SK-N-SH (cell line): ENCODE measurements at regions not wholly inside any gene's neighbourhood (a gene's known extent, or its start where the extent isn't known, plus 50 kb on each side); places are given as distances from the start of the nearest gene placed in this dataset.

Experiments used
- CTCF ChIA-PET: fragments of 300-600, 350-600 bp; formaldehyde crosslinking; extraction: SDS; loops from one replicate; lab custom pipeline; 2021; lab: Yijun Ruan, JAX
- POLR2A ChIA-PET: fragments of 350-600 bp; sonication (Branson Sonifier 250); formaldehyde crosslinking; extraction: SDS; loops from one replicate; lab custom pipeline; 2020; ENCODE audit warnings: antibody characterized with exemption, inconsistent platforms; lab: Yijun Ruan, JAX
- DNase-seq: peaks from one replicate; pipeline ENCODE4 v3.0.0; 2012
- H2AFZ ChIP-seq: fragments of 200-600 bp; sonication (generic); 2 replicates; pipeline ENCODE4 v1.8.1; 2016; ENCODE audit warnings: antibody characterized with exemption, mild to moderate bottlenecking, low read depth
- H3F3A ChIP-seq: fragments of 200-600 bp; sonication (generic); replicated peaks from 2 replicates; pipeline ENCODE3; 2016; ENCODE audit warnings: antibody characterized with exemption, mild to moderate bottlenecking; ENCODE audit not compliant: insufficient read depth
- H3K27ac ChIP-seq, 2 experiments: fragments of 200-500 bp in 1 of 2; fragments of 200-600 bp in 1 of 2; sonication (Bioruptor generic) in 1 of 2; sonication (generic), shearing (Covaris generic) in 1 of 2; 2 replicates each; pipeline versions ENCODE4 v1.5.1 to v1.6.1; 2014 to 2016; ENCODE audit warnings: low read depth in 2 of 2, inconsistent platforms in 1 of 2, low read length in 1 of 2, mild to moderate bottlenecking in 1 of 2, mixed read lengths in 1 of 2
- H3K27me3 ChIP-seq: fragments of 200-600 bp; sonication (generic), shearing (Covaris generic); 2 replicates; pipeline ENCODE4 v1.6.1; 2016; ENCODE audit warnings: mixed run types; ENCODE audit not compliant: insufficient read depth
- H3K36me3 ChIP-seq, 2 experiments: fragments of 200-500 bp in 1 of 2; fragments of 200-600 bp in 1 of 2; sonication (Bioruptor generic) in 1 of 2; sonication (generic) in 1 of 2; replicated peaks in 1 of 2; 2 replicates each; pipeline versions ENCODE3 to v1.5.1; 2014 to 2016; ENCODE audit warnings: low read length in 1 of 2, mild to moderate bottlenecking in 1 of 2; ENCODE audit not compliant: insufficient read depth in 2 of 2, control insufficient read depth in 1 of 2
- H3K4me1 ChIP-seq, 2 experiments: fragments of 200-500 bp in 1 of 2; fragments of 200-600 bp in 1 of 2; sonication (Bioruptor generic) in 1 of 2; sonication (generic), shearing (Covaris generic) in 1 of 2; 2 replicates each; pipeline versions ENCODE4 v1.5.1 to v1.6.1; 2014 to 2016; ENCODE audit warnings: low read depth in 1 of 2, low read length in 1 of 2, mixed run types in 1 of 2; ENCODE audit not compliant: insufficient read depth in 2 of 2, control insufficient read depth in 1 of 2
- H3K4me2 ChIP-seq: fragments of 200-600 bp; sonication (generic), shearing (Covaris generic); 2 replicates; pipeline ENCODE4 v1.6.1; 2017; ENCODE audit warnings: mixed run types
- H3K4me3 ChIP-seq, 2 experiments: fragments of 200-500 bp in 1 of 2; fragments of 200-600 bp in 1 of 2; sonication (Bioruptor generic) in 1 of 2; sonication (generic), shearing (Covaris generic) in 1 of 2; 2 replicates each; pipeline versions ENCODE4 v1.5.1 to v1.8.1; 2014 to 2016; ENCODE audit warnings: low read depth in 2 of 2, inconsistent platforms in 1 of 2, low read length in 1 of 2, mild to moderate bottlenecking in 1 of 2, mixed read lengths in 1 of 2, moderate library complexity in 1 of 2
- H3K79me2 ChIP-seq: fragments of 200-600 bp; sonication (generic); 2 replicates; pipeline ENCODE4 v1.8.1; 2017; ENCODE audit warnings: mild to moderate bottlenecking; ENCODE audit not compliant: insufficient read depth
- H3K9ac ChIP-seq: fragments of 200-600 bp; sonication (generic); 2 replicates; pipeline ENCODE4 v1.6.1; 2017; ENCODE audit warnings: mixed run types
- H3K9me2 ChIP-seq: fragments of 200-600 bp; sonication (generic); 2 replicates; pipeline ENCODE4 v1.6.1; 2017; ENCODE audit warnings: mixed run types
- H3K9me3 ChIP-seq: fragments of 200-600 bp; sonication (generic); 2 replicates; pipeline ENCODE4 v1.6.1; 2017; ENCODE audit warnings: mixed run types, mild to moderate bottlenecking, moderate library complexity
- H4K20me1 ChIP-seq: fragments of 200-600 bp; sonication (generic); 2 replicates; pipeline ENCODE4 v1.6.1; 2017; ENCODE audit warnings: mild to moderate bottlenecking, mixed run types; ENCODE audit not compliant: insufficient read depth
- CHD2 ChIP-seq: fragments of 150-350 bp; IDR thresholded peaks from 2 replicates; pipeline ENCODE4 v1.6.1; 2018; ENCODE audit warnings: low read length; ENCODE audit not compliant: partially characterized antibody
- ELF1 ChIP-seq: IDR thresholded peaks from 2 replicates; pipeline ENCODE4 v1.4.0; 2012
- EP300 ChIP-seq, 2 experiments: IDR thresholded peaks; 2 replicates each; pipeline versions ENCODE4 v1.4.0 to v1.6.1; 2012; ENCODE audit warnings: borderline replicate concordance in 1 of 2, low read depth in 1 of 2, low read length in 1 of 2
- FOSL2 ChIP-seq: IDR thresholded peaks from 2 replicates; pipeline ENCODE4 v1.4.0; 2012; ENCODE audit warnings: low read depth, mild to moderate bottlenecking, moderate library complexity, borderline replicate concordance
- GABPA ChIP-seq: IDR thresholded peaks from 2 replicates; pipeline ENCODE4 v1.4.0; 2012; ENCODE audit warnings: low read depth, mild to moderate bottlenecking
- GATA2 ChIP-seq: sonication (generic); formaldehyde crosslinking; IDR thresholded peaks from 2 replicates; pipeline ENCODE4 v1.5.0; 2020; ENCODE audit warnings: mild to moderate bottlenecking, missing genetic modification reagents
- JUND ChIP-seq: IDR thresholded peaks from 2 replicates; pipeline ENCODE4 v1.4.0; 2012
- MXI1 ChIP-seq: IDR thresholded peaks from 2 replicates; pipeline ENCODE4 v1.6.1; 2012; ENCODE audit warnings: mild to moderate bottlenecking, low read depth, low read length, improper control_type of control experiment
- NFIC ChIP-seq: IDR thresholded peaks from 2 replicates; pipeline ENCODE4 v1.4.0; 2012; ENCODE audit warnings: borderline replicate concordance
- RAD21 ChIP-seq: IDR thresholded peaks from 2 replicates; pipeline ENCODE4 v1.6.1; 2012; ENCODE audit warnings: mild to moderate bottlenecking, low read length
- RFX5 ChIP-seq: IDR thresholded peaks from 2 replicates; pipeline ENCODE4 v1.6.1; 2012; ENCODE audit warnings: mild to moderate bottlenecking, improper control_type of control experiment, low read length
- TAF1 ChIP-seq: IDR thresholded peaks from 2 replicates; pipeline ENCODE4 v1.6.1; 2012; ENCODE audit warnings: low read depth, mild to moderate bottlenecking, low read length, moderate library complexity, borderline replicate concordance
- TCF12 ChIP-seq: IDR thresholded peaks from 2 replicates; pipeline ENCODE4 v1.4.0; 2012
- TEAD4 ChIP-seq: IDR thresholded peaks from 2 replicates; pipeline ENCODE4 v1.4.0; 2012; ENCODE audit warnings: mild to moderate bottlenecking, borderline replicate concordance; ENCODE audit not compliant: insufficient read depth
- WGBS: methylation state at CpG from one replicate; pipeline ENCODE4 v1.1.6; 2017; ENCODE audit warnings: low lambda C conversion rate; 5-methylcytosine and 5-hydroxymethylcytosine counted together
- TF ChIP-seq, protein P1 (sequence below): fragments of 200-600 bp; sonication (generic); IDR thresholded peaks from 2 replicates; pipeline ENCODE4 v1.6.1; 2017; ENCODE audit warnings: antibody characterized with exemption, mild to moderate bottlenecking, moderate library complexity
- TF ChIP-seq, protein P2 (sequence below): IDR thresholded peaks from 2 replicates; pipeline ENCODE4; 2012
- TF ChIP-seq, protein P3 (sequence below): IDR thresholded peaks from 2 replicates; pipeline ENCODE4 v1.4.0; 2012; ENCODE audit warnings: low read depth
- TF ChIP-seq, protein P4 (sequence below): IDR thresholded peaks from 2 replicates; pipeline ENCODE4 v1.4.0; 2012; ENCODE audit warnings: low read depth, borderline replicate concordance
- TF ChIP-seq, protein P5 (sequence below): fragments of 150-350 bp; IDR thresholded peaks from 2 replicates; pipeline ENCODE4 v1.6.1; 2016; ENCODE audit warnings: mild to moderate bottlenecking, low read depth, low read length

DNA sequence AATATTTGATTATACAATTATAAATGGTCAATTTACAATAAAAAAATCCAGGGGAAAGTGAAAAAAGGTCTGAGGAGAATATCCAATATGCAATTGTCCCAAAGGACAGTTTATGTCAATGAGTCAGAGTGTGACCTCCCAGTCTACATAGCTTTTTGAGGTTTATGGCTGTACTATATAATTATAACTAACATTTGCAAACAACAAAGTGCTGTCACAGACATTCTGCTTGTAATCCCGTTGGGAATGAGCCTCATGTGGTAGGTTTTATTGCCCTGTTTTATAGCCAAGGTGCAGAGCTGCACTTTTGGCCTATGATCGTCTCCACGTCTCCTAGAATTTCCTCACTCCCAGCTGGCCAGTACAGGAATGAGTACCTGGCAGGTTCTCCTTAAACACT is 103.8 kb downstream of the ADSS2 start:
- Histone ChIP-seq H4K20me1 (no peaks in the 10 kb centered on the region), H3F3A (peaks cover 24% of the 10 kb centered on the region), H3K27me3 (no peaks in the 10 kb centered on the region), H3K4me3 (no peak overlapping the region), H3K9me3 (no peaks in the 10 kb centered on the region), H2AFZ (no peak overlapping the region), H3K79me2 (no peaks in the 10 kb centered on the region), H3K27ac (peak overlapping the region in 1 of 2 experiments; percentile 100; a peak in 2 of 4 replicates), H3K9ac (no peak overlapping the region), H3K4me1 (peaks cover 2 to 18% of the 10 kb centered on the region in 2 experiments; a peak in 3 of 4 replicates), H3K36me3 (no peaks in the 10 kb centered on the region), H3K4me2 (no peak overlapping the region), H3K9me2 (no peaks in the 10 kb centered on the region)
- POLR2A ChIA-PET, result no interaction called here
- DNase-seq, result no peak
- CTCF ChIA-PET, result no interaction called here
- TF ChIP-seq EP300 (IDR thresholded peaks at IDR 0.05; ENCODE audit: borderline replicate concordance in 1 of 2, low read depth in 1 of 2, low read length in 1 of 2), result no peak
- WGBS, result 63% methylated on average over 3 of the region's 3 CpGs

DNA sequence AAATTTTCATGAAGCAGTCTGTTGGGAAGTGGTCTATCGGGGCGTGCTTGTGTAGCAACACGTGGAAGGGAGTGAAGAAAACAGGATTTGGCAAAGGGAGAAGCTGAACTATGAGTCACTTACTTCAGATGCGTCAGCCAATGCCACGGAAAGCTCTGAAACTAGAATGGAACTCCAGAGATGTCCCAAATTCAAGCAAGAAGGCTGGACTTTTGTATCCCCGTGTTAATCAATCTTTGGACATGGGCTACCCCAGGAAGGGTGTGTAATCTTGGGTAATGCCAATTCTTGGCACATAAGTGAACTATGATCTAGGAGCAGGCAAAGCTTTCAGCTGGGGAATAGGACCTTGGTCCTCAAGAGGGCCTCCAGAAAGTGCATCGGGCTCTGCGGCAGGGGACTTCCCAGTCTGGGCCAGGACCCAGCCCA is 102.6 kb downstream of the ADSS2 start:
- Histone ChIP-seq H3K9me2 (no peaks in the 10 kb centered on the region), H3K4me3 (peak overlapping the region in 1 of 2 experiments; percentile 34; a peak in 1 of 4 replicates), H3K79me2 (no peaks in the 10 kb centered on the region), H3K36me3 (no peaks in the 10 kb centered on the region), H3K27me3 (no peaks in the 10 kb centered on the region), H3K9ac (peak overlapping the region; percentile 65; the same call in 1 of the 2 replicates), H4K20me1 (no peaks in the 10 kb centered on the region), H3K9me3 (no peaks in the 10 kb centered on the region), H3F3A (peaks cover 32% of the 10 kb centered on the region), H3K4me1 (peaks cover 2 to 28% of the 10 kb centered on the region in 2 experiments; a peak in 3 of 4 replicates), H3K27ac (peak overlapping the region; percentile 89 to 100; a peak in 3 of 4 replicates), H2AFZ (peak overlapping the region; percentile 28; the same call in 1 of the 2 replicates), H3K4me2 (peak overlapping the region; percentile 77)
- CTCF ChIA-PET, result no interaction called here
- DNase-seq, result no peak
- POLR2A ChIA-PET, result no interaction called here
- TF ChIP-seq, protein P1, sequence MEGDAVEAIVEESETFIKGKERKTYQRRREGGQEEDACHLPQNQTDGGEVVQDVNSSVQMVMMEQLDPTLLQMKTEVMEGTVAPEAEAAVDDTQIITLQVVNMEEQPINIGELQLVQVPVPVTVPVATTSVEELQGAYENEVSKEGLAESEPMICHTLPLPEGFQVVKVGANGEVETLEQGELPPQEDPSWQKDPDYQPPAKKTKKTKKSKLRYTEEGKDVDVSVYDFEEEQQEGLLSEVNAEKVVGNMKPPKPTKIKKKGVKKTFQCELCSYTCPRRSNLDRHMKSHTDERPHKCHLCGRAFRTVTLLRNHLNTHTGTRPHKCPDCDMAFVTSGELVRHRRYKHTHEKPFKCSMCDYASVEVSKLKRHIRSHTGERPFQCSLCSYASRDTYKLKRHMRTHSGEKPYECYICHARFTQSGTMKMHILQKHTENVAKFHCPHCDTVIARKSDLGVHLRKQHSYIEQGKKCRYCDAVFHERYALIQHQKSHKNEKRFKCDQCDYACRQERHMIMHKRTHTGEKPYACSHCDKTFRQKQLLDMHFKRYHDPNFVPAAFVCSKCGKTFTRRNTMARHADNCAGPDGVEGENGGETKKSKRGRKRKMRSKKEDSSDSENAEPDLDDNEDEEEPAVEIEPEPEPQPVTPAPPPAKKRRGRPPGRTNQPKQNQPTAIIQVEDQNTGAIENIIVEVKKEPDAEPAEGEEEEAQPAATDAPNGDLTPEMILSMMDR, result no peak
- TF ChIP-seq RAD21, result no peak
- TF ChIP-seq JUND, result peak; percentile 84
- TF ChIP-seq ELF1, result no peak
- TF ChIP-seq, protein P2, sequence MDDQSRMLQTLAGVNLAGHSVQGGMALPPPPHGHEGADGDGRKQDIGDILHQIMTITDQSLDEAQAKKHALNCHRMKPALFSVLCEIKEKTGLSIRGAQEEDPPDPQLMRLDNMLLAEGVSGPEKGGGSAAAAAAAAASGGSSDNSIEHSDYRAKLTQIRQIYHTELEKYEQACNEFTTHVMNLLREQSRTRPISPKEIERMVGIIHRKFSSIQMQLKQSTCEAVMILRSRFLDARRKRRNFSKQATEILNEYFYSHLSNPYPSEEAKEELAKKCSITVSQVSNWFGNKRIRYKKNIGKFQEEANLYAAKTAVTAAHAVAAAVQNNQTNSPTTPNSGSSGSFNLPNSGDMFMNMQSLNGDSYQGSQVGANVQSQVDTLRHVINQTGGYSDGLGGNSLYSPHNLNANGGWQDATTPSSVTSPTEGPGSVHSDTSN, result peak; percentile 57; the same call in 1 of the 2 replicates
- TF ChIP-seq CHD2, result no peak
- TF ChIP-seq GATA2 (CRISPR knock-in tag), result no peak
- peak; percentile 93 for TF ChIP-seq FOSL2
- TF ChIP-seq TCF12, result 0 out of 2 replicates have a peak, but pooled peaks have one; percentile 14
- no peak for TF ChIP-seq MXI1
- TF ChIP-seq, protein P3, sequence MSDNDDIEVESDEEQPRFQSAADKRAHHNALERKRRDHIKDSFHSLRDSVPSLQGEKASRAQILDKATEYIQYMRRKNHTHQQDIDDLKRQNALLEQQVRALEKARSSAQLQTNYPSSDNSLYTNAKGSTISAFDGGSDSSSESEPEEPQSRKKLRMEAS, result peak; percentile 97
- TF ChIP-seq TEAD4, result no peak
- TF ChIP-seq TAF1, result peak; percentile 42; the same call in 1 of the 2 replicates
- no peak for TF ChIP-seq RFX5
- TF ChIP-seq NFIC, result peak; percentile 72
- TF ChIP-seq, protein P4, sequence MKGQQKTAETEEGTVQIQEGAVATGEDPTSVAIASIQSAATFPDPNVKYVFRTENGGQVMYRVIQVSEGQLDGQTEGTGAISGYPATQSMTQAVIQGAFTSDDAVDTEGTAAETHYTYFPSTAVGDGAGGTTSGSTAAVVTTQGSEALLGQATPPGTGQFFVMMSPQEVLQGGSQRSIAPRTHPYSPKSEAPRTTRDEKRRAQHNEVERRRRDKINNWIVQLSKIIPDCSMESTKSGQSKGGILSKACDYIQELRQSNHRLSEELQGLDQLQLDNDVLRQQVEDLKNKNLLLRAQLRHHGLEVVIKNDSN, result peak; percentile 44; the same call in 1 of the 2 replicates
- TF ChIP-seq EP300 (IDR thresholded peaks at IDR 0.05; ENCODE audit: borderline replicate concordance in 1 of 2, low read depth in 1 of 2, low read length in 1 of 2), result 0 out of 4 replicates have a peak, but pooled peaks of 1 of the 2 experiments have one; percentile 10
- TF ChIP-seq, protein P5, sequence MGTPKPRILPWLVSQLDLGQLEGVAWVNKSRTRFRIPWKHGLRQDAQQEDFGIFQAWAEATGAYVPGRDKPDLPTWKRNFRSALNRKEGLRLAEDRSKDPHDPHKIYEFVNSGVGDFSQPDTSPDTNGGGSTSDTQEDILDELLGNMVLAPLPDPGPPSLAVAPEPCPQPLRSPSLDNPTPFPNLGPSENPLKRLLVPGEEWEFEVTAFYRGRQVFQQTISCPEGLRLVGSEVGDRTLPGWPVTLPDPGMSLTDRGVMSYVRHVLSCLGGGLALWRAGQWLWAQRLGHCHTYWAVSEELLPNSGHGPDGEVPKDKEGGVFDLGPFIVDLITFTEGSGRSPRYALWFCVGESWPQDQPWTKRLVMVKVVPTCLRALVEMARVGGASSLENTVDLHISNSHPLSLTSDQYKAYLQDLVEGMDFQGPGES, result no peak
- no peak for TF ChIP-seq GABPA
- 28% methylated on average over 8 of the region's 8 CpGs for WGBS
